NOMO-1 treated with dmso at 0.1 percent for 144 hours (cell line): ENCODE measurements at regions not wholly inside any gene's neighbourhood (a gene's known extent, or its start where the extent isn't known, plus 50 kb on each side); places are given as distances from the start of the nearest gene placed in this dataset.

Source experiments
- DNase-seq: peaks from one replicate; lab custom pipeline; 2025; ENCODE audit not compliant: unreplicated experiment; lab: John Stamatoyannopoulos, UW

DNA sequence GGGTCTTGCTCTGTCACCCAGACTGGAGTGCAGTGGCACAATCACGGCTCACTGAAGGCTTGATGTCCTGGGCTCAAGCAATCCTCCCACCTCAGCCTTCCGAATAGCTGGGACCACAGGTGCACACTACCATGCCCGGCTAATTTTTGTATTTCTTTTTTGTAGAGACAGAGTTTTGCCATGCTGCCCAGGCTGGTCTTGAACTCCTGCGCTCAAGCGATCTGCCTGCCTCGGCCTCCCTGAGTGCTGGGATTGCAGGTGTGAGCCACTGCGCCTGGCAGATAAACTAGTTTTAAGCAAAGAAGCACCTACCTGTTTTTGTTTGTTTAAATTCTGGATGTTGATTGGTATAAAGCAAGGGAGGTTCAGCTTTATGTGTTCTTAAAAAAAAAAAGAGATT is 170.6 kb upstream of the GOLIM4 start:
- no peak for DNase-seq

GRCh38 chr3:168262887-168263286 is 167.2 kb upstream of the GOLIM4 start:
- no peak for DNase-seq

- no peak for DNase-seq
Observed at GRCh38 chr3:168260859-168261258, 165.1 kb upstream of the GOLIM4 start.

DNA sequence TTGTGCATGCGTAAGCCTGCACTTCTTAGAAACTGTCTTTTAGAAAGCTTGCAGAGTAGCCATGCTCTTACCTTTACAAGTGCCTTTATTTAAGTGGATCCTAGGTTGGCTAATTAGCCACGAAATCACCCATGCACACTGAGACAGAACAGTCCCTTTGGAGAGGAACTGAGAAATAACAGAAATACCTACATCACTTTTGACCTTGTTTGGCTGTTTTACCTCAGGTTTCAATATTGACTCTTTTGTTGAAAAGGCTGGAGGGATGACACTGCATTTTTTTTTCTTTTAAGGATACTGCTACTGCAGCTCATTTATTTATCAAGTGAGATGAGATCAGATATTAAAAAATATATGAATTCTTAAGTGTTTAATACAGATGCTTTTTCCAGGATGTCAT is 155.6 kb upstream of the GOLIM4 start:
- DNase-seq, result no peak

- no peak for DNase-seq
Observed at GRCh38 chr3:168250415-168250861, 154.7 kb upstream of the GOLIM4 start.

DNA sequence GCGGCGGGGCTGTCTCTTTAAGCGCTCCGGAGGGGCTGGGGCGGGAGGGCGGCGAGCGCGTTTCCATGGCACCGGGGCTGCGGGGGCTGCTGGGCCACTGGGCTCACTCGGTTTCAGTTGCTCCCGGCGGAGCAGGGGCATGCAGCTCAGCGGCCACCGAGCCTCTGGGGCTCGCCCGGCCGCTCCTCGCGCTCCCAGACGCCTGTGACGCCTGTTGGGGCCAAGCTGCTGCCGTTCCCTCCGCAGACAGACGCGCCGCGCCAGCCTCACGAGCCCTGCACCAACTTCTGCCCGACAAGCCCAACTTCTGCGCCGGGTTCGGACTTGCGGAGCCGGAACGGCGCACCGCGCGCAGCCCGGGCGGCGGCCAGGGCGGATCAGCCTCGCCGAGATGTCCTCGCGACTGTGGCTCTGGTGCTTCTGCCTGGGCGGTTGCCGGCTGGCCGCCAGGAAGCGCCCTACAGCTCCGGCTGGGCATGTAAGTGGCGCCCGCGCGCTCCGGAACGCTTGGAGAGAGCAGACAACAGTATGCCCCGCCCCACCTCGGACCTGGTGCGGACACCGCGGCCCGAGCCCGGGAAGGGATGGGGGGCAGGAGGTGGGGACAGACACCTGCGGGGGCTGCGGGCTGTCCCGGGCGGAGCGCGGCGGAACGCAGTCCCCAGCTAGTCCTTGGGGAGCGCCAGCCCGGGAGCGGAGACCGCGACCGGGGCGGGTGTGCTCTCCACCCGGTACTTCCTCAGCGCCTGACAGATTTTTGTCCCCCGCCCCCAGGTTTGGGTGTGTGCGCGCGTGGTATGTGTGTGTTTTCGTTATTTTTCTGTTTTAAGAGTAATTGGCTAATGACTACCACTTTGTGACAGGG is 154.1 kb upstream of the GOLIM4 start:
- peak; percentile 58 for DNase-seq

DNA sequence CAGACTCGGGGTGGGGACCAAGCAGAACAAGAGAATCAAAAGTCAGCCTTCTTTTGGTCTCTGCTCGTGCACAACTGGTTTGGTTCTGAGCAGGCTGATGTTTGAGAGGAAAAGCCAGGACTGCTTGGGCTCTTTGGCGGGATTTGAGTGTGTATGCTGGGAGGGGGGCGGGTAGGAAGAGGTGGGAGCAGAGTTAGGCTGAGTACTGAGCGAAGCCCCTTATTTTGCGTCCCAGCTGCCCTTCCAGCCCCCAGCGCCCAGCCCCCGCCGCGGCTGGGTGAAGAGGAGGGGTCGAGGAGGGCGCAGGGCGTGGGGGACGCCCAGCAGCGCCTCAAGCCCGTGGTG is 153.5 kb upstream of the GOLIM4 start:
- DNase-seq, result no peak

- DNase-seq, result no peak
Observed at GRCh38 chr3:168248383-168249204, 152.9 kb upstream of the GOLIM4 start.

DNA sequence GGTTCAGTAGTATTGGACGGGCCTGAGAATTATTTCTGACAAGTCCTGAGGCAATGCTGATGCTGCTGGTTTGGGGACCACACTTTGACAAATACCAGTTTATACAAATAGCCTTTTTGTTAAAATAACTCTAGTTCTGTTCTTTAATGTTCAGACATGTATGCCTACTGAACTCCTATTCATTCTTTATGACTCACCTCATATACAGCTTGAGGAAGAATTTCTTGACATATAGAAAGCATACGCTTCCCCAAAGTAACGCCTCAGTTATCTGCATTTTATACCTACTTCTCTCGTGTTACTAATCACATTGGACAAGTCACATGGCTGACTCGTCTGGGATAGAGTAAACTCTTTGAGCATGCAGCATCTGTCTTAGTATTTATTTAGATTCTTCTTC is 145.4 kb upstream of the GOLIM4 start:
- no peak for DNase-seq

GRCh38 chr3:168239287-168239686 is 143.6 kb upstream of the GOLIM4 start:
- DNase-seq, result no peak

- no peak for DNase-seq
Observed at GRCh38 chr3:168233001-168233400, 137.3 kb upstream of the GOLIM4 start.

DNA sequence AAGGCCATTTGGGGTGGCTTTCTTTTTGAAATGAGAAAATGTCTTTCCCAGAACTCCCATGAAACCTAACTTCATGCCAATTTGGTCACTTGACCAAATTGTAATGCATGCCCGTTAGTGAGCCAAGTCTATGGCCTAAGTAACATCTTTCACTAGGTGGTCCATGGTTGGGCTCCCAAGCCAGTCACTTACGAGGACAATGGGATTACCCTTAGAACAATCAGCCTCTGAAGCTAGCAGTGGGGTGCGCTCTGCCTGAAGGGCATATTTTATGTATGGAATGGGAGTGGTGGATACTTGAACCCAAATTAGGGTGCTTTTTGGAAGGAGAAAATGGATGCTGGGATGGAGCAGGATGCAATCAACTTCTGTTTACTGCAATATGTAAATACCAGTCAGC is 127.4 kb upstream of the GOLIM4 start:
- no peak for DNase-seq

- DNase-seq, result no peak
Observed at GRCh38 chr3:168220556-168220955, 124.8 kb upstream of the GOLIM4 start.

GRCh38 chr3:168219530-168219929 is 123.8 kb upstream of the GOLIM4 start:
- no peak for DNase-seq

GRCh38 chr3:168218600-168218999 is 122.9 kb upstream of the GOLIM4 start:
- DNase-seq, result no peak

DNA sequence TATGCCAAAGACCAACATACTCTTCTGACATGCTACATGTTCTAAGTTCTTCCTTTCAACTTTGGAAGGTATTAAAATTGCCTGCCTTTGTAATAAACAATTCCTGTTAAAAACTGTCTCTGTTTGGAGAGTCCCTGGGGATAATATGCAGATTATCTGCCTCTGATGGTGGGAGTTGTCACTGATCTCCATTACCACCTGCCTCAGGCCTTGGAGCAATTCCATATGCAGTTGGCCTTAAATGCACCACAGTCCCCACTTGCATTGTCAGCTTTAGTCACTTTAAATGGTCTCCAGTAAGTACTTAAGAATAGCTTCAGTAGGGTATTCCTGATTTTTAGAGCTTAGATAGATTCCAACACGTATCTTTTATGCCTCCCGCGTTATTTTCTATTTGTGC is 121.1 kb upstream of the GOLIM4 start:
- DNase-seq, result no peak

GRCh38 chr3:168213920-168214319 is 118.2 kb upstream of the GOLIM4 start:
- no peak for DNase-seq

DNA sequence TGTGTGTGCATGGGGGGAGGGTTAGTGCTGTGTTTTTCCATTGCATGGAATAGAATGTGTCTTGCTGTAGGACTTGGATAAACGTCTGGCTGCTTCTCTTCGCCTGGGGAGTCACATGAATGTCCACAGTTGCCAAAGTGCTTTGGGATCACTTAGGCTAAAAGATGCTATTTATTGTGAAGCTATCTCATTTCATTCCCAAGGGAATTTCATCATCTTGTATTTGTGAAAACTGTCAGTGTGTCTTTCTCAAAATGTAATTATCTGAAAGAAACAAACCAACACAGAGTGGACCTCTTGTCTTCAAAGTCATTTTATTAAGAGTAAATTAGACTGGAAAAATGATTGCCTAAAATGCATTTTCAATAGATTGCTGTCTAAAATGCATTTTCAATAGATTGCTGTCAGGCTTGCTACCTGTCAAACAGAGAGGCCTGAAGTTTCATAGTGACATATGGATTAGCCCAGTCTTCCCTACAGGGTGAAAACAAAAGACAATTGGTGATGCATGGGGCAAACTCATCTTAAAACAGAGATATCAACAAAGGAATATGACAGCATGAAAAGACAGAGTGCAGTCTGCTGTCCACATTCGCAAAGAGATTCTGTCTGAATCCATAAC is 117.1 kb upstream of the GOLIM4 start:
- no peak for DNase-seq

DNA sequence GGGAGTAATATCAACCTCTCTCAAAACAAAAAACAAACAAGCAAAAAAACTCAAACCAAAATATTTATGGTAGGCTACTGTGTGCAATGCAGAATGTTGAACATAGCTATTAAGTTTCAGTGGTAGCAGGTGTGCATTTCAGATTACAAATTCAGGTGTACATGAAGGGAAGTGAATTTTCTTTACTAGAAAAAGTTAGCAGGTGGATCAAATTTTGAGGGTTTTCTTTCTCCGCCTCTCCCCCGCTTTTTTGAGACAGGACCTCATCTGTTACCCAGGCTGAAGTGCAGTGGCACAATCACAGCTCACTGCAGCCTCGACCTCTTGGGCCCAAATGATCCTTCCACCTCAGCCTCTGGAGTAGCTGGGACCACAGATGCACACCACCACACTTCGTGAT is 109.7 kb upstream of the GOLIM4 start:
- no peak for DNase-seq

DNA sequence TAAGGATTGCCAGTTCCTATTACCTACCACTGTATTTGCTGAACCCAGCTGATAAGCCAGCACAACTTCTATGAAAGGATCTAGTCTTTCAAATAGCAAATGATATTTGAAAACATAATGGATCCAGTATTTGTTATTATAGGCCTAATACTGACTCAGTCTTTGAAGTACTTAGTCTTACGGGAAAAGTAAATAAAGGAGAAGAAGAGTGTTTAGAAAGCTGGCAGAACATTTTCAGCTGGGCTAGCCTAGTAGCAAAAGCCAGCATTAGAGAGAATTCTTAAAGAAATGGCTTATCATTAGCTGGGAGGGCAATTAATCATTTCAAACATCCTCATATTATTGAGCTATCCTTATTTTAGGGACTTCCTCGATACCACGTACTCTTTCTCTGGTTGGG is 101.4 kb upstream of the GOLIM4 start:
- DNase-seq, result no peak

GRCh38 chr3:168191856-168192255 is 96.1 kb upstream of the GOLIM4 start:
- DNase-seq, result no peak

GRCh38 chr3:168187233-168187632 is 91.5 kb upstream of the GOLIM4 start:
- no peak for DNase-seq
